Left ventricle myocardium inferior (tissue), 1 donor: ENCODE measurements at regions not wholly inside any gene's neighbourhood (a gene's known extent, or its start where the extent isn't known, plus 50 kb on each side); places are given as distances from the start of the nearest gene placed in this dataset.
A peak's percentile ranks its signal among the peaks of the same experiment; 100 is the strongest.

Experiments used
- DNase-seq: peaks from one replicate; pipeline ENCODE4 v3.0.0-alpha.2; 2020
- H3K27ac ChIP-seq: fragments of 200-600 bp; replicated peaks from 2 replicates; pipeline ENCODE4 v1.8.0; 2021
- H3K27me3 ChIP-seq: fragments of 200-600 bp; 2 replicates; pipeline ENCODE4 v1.8.0; 2021; ENCODE audit warnings: low read depth
- H3K36me3 ChIP-seq: fragments of 200-600 bp; 2 replicates; pipeline ENCODE4 v1.8.0; 2021
- H3K4me1 ChIP-seq: fragments of 200-600 bp; 2 replicates; pipeline ENCODE4 v1.8.0; 2021
- H3K4me3 ChIP-seq: fragments of 200-600 bp; 2 replicates; pipeline ENCODE4 v1.8.0; 2021; ENCODE audit warnings: mild to moderate bottlenecking, moderate library complexity
- H3K9me3 ChIP-seq: fragments of 200-600 bp; replicated peaks from 2 replicates; pipeline ENCODE4 v1.8.0; 2021
- intact Hi-C: fragments of 100-400 bp; cut with micrococcal nuclease; formaldehyde crosslinking; loops from one replicate; pipeline ENCODE4 v1.11.0; 2022
- TF ChIP-seq, protein P1 (sequence below): fragments of 200-600 bp; IDR thresholded peaks from 2 replicates; pipeline ENCODE4 v1.8.0; 2021; ENCODE audit warnings: antibody characterized with exemption, mild to moderate bottlenecking, borderline replicate concordance
- donor health status: DM: no; HTN: yes; CAD: no; lungs with severe emphysema.

DNA sequence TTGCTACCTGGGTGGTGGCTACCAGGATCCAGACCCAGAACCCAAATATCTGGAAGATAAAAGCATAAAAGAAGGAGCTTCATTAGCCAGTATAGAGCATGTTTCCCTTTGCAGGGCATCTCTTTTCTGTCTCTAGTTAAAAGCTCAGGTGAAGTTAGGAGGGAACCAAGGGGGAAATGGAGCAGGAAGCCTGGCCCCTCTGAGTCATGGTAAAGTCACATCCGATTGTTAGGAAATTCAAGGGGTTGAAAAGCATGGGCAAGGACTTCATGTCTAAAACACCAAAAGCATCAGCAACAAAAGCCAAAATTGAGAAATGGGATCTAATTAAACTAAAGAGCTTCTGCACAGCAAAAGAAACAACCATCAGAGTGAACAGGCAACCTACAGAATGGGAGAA lies 126.9 kb downstream of the RPIA start:
- TF ChIP-seq, protein P1, sequence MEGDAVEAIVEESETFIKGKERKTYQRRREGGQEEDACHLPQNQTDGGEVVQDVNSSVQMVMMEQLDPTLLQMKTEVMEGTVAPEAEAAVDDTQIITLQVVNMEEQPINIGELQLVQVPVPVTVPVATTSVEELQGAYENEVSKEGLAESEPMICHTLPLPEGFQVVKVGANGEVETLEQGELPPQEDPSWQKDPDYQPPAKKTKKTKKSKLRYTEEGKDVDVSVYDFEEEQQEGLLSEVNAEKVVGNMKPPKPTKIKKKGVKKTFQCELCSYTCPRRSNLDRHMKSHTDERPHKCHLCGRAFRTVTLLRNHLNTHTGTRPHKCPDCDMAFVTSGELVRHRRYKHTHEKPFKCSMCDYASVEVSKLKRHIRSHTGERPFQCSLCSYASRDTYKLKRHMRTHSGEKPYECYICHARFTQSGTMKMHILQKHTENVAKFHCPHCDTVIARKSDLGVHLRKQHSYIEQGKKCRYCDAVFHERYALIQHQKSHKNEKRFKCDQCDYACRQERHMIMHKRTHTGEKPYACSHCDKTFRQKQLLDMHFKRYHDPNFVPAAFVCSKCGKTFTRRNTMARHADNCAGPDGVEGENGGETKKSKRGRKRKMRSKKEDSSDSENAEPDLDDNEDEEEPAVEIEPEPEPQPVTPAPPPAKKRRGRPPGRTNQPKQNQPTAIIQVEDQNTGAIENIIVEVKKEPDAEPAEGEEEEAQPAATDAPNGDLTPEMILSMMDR: no peak
- DNase-seq: no peak
- intact Hi-C loops: no loop called here
- Histone ChIP-seq H3K27me3 (no peaks in the 10 kb centered on the region), H3K4me1 (peaks cover 3% of the 10 kb centered on the region), H3K9me3 (peaks cover 20% of the 10 kb centered on the region), H3K4me3 (no peak overlapping the region), H3K27ac (no peak overlapping the region), H3K36me3 (no peaks in the 10 kb centered on the region)

DNA sequence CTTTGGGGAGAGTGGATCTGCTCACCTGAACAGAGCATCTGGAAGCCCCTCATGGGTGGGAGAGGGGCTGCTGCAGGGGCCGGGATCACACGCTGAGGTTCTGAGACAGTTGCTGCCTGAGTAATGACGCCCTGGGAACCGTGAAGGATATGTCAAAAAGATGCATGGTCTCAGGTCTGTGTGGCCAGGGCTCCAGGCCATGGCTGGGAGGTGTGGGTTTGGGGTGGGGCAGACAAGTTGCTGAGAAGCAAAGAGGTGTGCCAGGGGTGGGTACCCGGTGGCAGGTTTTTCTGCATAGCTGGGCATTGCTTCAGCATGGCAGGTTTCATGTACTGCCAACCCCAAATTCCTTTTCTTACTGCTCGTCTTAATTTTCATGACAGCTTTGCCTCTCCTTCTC lies 133.5 kb downstream of the RPIA start:
- no peak overlapping the region for H3K4me3 ChIP-seq
- no peak overlapping the region for H3K27ac ChIP-seq
- intact Hi-C loops: loop anchor here (10.0 kb wide), 1 partner anchor 80 kb away; no protein-coding TSS in a partner anchor
- no peak for DNase-seq
- no peaks in the 10 kb centered on the region for H3K36me3 ChIP-seq
- peaks cover 10% of the 10 kb centered on the region for H3K27me3 ChIP-seq
- TF ChIP-seq, protein P1: no peak
- H3K4me1 ChIP-seq: peaks cover 20% of the 10 kb centered on the region
- peaks cover 5% of the 10 kb centered on the region for H3K9me3 ChIP-seq

DNA sequence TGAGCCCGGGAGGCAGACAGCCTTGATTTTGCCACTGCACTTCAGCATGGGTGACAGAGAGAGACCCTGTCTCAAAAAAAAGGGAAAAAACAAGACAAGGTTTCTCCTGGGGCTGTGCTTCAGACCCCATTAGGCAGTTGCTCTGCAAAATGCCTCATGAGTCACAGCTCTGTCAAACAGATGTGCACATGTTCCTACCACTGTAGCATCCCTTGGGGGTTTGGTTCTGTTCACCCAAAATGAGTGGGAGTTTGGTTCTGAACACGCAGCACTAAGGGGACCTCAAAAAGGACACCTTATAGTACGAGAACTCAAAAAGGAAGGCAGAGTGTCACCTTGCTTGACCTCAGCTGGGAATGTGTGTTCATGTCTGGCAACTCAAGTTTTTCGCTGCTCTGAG lies 134.9 kb downstream of the RPIA start:
- intact Hi-C loops: loop anchor here (10.0 kb wide), 1 partner anchor 82 kb away; no protein-coding TSS in a partner anchor
- no peak overlapping the region for H3K27ac ChIP-seq
- TF ChIP-seq, protein P1: no peak

DNA sequence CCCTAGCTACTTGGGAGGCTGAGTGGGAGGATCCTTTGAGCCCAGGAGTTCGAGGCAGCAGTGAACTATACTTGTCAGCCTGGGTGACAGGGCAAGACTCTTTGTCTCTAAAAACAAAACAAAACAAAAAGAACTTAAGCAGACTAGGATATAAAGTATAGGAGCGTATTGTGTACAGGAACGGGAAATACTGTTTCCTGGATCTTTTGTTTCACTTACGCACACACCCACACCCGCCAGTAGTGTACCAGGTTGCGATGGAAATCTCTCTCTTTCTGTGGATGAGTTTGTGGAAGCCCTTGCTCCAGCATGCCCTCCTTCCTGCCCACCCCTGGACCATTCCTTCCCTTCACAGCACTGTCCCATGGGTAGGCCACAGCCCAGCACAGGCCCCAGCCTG lies 136.3 kb downstream of the RPIA start:
- H3K4me1 ChIP-seq: peaks cover 26% of the 10 kb centered on the region
- DNase-seq: no peak
- H3K27me3 ChIP-seq: peaks cover 17% of the 10 kb centered on the region
- H3K4me3 ChIP-seq: no peak overlapping the region
- TF ChIP-seq, protein P1: no peak
- H3K36me3 ChIP-seq: no peaks in the 10 kb centered on the region
- intact Hi-C loops: loop anchor here (10.0 kb wide), 1 partner anchor 83 kb away; no protein-coding TSS in a partner anchor
- peak overlapping the region; percentile 89 for H3K27ac ChIP-seq
- peaks cover 5% of the 10 kb centered on the region for H3K9me3 ChIP-seq

More for the DNA sequence above, 134.9 kb downstream of the RPIA start:
- DNase-seq: no peak
- H3K9me3 ChIP-seq: peaks cover 5% of the 10 kb centered on the region
- peaks cover 17% of the 10 kb centered on the region for H3K27me3 ChIP-seq
- no peak overlapping the region for H3K4me3 ChIP-seq
- no peaks in the 10 kb centered on the region for H3K36me3 ChIP-seq
- peaks cover 26% of the 10 kb centered on the region for H3K4me1 ChIP-seq

DNA sequence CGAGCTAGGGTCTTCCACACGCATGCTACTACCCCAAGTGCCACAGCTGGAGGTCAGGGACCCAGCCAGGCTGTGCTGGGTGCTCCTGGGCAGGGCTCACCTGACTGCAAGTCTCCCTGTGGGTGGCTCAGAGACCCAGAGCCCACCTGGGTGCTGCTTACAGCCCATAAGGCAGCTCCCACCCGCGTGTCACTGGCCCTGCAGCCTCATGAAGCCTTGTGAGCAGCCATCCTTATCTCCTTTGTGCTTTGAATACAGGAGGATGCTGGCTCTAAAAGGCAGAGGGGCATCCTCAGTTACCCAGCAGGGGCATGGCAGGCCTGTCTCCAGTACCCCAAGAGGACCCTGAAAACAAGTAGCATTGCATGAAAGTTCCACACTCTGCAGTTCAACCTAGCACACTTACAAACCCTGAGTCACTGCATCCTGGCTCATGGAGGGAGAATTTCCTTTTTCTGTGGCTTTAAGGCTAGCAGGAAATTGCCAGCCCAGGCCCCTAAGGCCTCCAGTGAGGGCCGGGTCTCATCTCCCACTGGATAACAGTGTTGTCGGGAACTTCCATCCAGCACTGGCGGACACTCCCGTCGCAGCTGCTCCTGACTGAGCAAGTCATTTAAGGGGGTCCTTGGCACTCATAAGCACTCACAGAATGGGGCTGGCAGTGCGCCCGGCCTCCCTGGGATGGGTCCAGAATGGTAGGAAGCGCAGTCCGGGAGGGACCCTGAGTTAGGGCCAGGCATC lies 137.1 kb downstream of the RPIA start:
- Histone ChIP-seq H3K4me3 (peak overlapping the region; percentile 17), H3K9me3 (peaks cover 5% of the 10 kb centered on the region), H3K4me1 (peaks cover 26% of the 10 kb centered on the region), H3K27ac (peak overlapping the region; percentile 89), H3K27me3 (peaks cover 17% of the 10 kb centered on the region), H3K36me3 (no peaks in the 10 kb centered on the region)
- DNase-seq: peak; percentile 65
- TF ChIP-seq, protein P1: no peak
- intact Hi-C loops: loop anchor here (10.0 kb wide), 1 partner anchor 84 kb away; no protein-coding TSS in a partner anchor
